Parathyroid adenoma (tissue), 2 donors: ENCODE measurements at regions not wholly inside any gene's neighbourhood (a gene's known extent, or its start where the extent isn't known, plus 50 kb on each side); places are given as distances from the start of the nearest gene placed in this dataset.

ENCODE experiments used
- H2AFZ ChIP-seq: fragments of 300-600 bp; sonication (generic); one replicate; pipeline ENCODE4 v1.7.0; 2017; ENCODE audit warnings: antibody characterized with exemption, mild to moderate bottlenecking
- H3K27ac ChIP-seq: fragments of 300-600 bp; sonication (generic); one replicate; pipeline ENCODE4 v1.7.0; 2017
- H3K27me3 ChIP-seq: fragments of 300-600 bp; sonication (generic); one replicate; pipeline ENCODE4 v1.7.0; 2017; ENCODE audit warnings: low read length; ENCODE audit not compliant: control insufficient read depth, insufficient read depth
- H3K36me3 ChIP-seq: fragments of 300-600 bp; sonication (generic); one replicate; pipeline ENCODE4 v1.7.0; 2017; ENCODE audit warnings: low read length; ENCODE audit not compliant: control insufficient read depth, insufficient read depth
- H3K4me1 ChIP-seq: fragments of 300-600 bp; sonication (generic); one replicate; pipeline ENCODE4 v1.7.0; 2017; ENCODE audit warnings: control low read depth
- H3K4me2 ChIP-seq: fragments of 300-600 bp; sonication (generic); one replicate; pipeline ENCODE4 v1.7.0; 2017; ENCODE audit warnings: low read length
- H3K4me3 ChIP-seq: fragments of 300-600 bp; sonication (generic); one replicate; pipeline ENCODE4 v1.7.0; 2017; ENCODE audit warnings: low read depth, low read length
- H3K79me2 ChIP-seq: fragments of 300-600 bp; sonication (generic); one replicate; pipeline ENCODE4 v1.7.0; 2017; ENCODE audit warnings: control low read depth
- H3K9ac ChIP-seq: fragments of 300-600 bp; sonication (generic); one replicate; pipeline ENCODE4 v1.7.0; 2017; ENCODE audit warnings: mild to moderate bottlenecking
- H3K9me3 ChIP-seq: fragments of 300-600 bp; sonication (generic); one replicate; pipeline ENCODE4 v1.7.0; 2017; ENCODE audit warnings: low read length; ENCODE audit not compliant: control insufficient read depth
- CTCF ChIP-seq: fragments of 300-600 bp; sonication (generic); IDR thresholded peaks from one replicate; pipeline ENCODE4 v1.7.0; 2017; ENCODE audit warnings: antibody characterized with exemption, mild to moderate bottlenecking
- donor health status: primary hyperparathyroidism.

- no peak overlapping the region for H3K9ac ChIP-seq
- H3K4me3 ChIP-seq: no peak overlapping the region
- H3K4me2 ChIP-seq: no peak overlapping the region
- no peak overlapping the region for H2AFZ ChIP-seq
- no peaks in the 10 kb centered on the region for H3K9me3 ChIP-seq
- no peak overlapping the region for H3K27ac ChIP-seq
- H3K79me2 ChIP-seq: no peaks in the 10 kb centered on the region
- H3K27me3 ChIP-seq: no peaks in the 10 kb centered on the region
- no peaks in the 10 kb centered on the region for H3K4me1 ChIP-seq
- no peaks in the 10 kb centered on the region for H3K36me3 ChIP-seq
- TF ChIP-seq CTCF: no peak
Measured at GRCh38 chr5:144009116-144009515, 161.3 kb downstream of the YIPF5 start.

- no peaks in the 10 kb centered on the region for H3K27me3 ChIP-seq
- no peaks in the 10 kb centered on the region for H3K4me1 ChIP-seq
- no peaks in the 10 kb centered on the region for H3K79me2 ChIP-seq
- H3K27ac ChIP-seq: no peak overlapping the region
- H2AFZ ChIP-seq: no peak overlapping the region
- no peak for TF ChIP-seq CTCF
- no peaks in the 10 kb centered on the region for H3K9me3 ChIP-seq
- H3K9ac ChIP-seq: no peak overlapping the region
- no peak overlapping the region for H3K4me3 ChIP-seq
- no peak overlapping the region for H3K4me2 ChIP-seq
- H3K36me3 ChIP-seq: no peaks in the 10 kb centered on the region
Measured at GRCh38 chr5:144011388-144011787, 159.1 kb downstream of the YIPF5 start.

- no peak for TF ChIP-seq CTCF
- H3K4me2 ChIP-seq: no peak overlapping the region
- no peaks in the 10 kb centered on the region for H3K9me3 ChIP-seq
- no peaks in the 10 kb centered on the region for H3K36me3 ChIP-seq
- no peaks in the 10 kb centered on the region for H3K79me2 ChIP-seq
- H3K9ac ChIP-seq: no peak overlapping the region
- H3K27me3 ChIP-seq: no peaks in the 10 kb centered on the region
- no peaks in the 10 kb centered on the region for H3K4me1 ChIP-seq
- H3K27ac ChIP-seq: no peak overlapping the region
- no peak overlapping the region for H3K4me3 ChIP-seq
- no peak overlapping the region for H2AFZ ChIP-seq
Measured at GRCh38 chr5:144013816-144014215, 156.6 kb downstream of the YIPF5 start.

- H3K27me3 ChIP-seq: no peaks in the 10 kb centered on the region
- no peak for TF ChIP-seq CTCF
- H3K4me3 ChIP-seq: no peak overlapping the region
- H3K36me3 ChIP-seq: no peaks in the 10 kb centered on the region
- H2AFZ ChIP-seq: no peak overlapping the region
- no peaks in the 10 kb centered on the region for H3K79me2 ChIP-seq
- H3K4me1 ChIP-seq: no peaks in the 10 kb centered on the region
- no peak overlapping the region for H3K27ac ChIP-seq
- H3K9ac ChIP-seq: no peak overlapping the region
- H3K4me2 ChIP-seq: no peak overlapping the region
- H3K9me3 ChIP-seq: no peaks in the 10 kb centered on the region
Measured at GRCh38 chr5:144015961-144016360, 154.5 kb downstream of the YIPF5 start.

- no peak overlapping the region for H2AFZ ChIP-seq
Measured at GRCh38 chr5:144017119-144017518, 153.3 kb downstream of the YIPF5 start.

More at GRCh38 chr5:144017119-144017518, 153.3 kb downstream of the YIPF5 start:
- H3K79me2 ChIP-seq: no peaks in the 10 kb centered on the region
- no peak overlapping the region for H3K4me2 ChIP-seq
- no peak overlapping the region for H3K27ac ChIP-seq
- no peaks in the 10 kb centered on the region for H3K36me3 ChIP-seq
- H3K4me3 ChIP-seq: no peak overlapping the region
- H3K9me3 ChIP-seq: no peaks in the 10 kb centered on the region
- TF ChIP-seq CTCF: no peak
- no peaks in the 10 kb centered on the region for H3K4me1 ChIP-seq
- H3K9ac ChIP-seq: no peak overlapping the region
- no peaks in the 10 kb centered on the region for H3K27me3 ChIP-seq
